ENCODE measurements at regions not wholly inside any gene's neighbourhood (a gene's known extent, or its start where the extent isn't known, plus 50 kb on each side); places are given as distances from the start of the nearest gene placed in this dataset.

DNA sequence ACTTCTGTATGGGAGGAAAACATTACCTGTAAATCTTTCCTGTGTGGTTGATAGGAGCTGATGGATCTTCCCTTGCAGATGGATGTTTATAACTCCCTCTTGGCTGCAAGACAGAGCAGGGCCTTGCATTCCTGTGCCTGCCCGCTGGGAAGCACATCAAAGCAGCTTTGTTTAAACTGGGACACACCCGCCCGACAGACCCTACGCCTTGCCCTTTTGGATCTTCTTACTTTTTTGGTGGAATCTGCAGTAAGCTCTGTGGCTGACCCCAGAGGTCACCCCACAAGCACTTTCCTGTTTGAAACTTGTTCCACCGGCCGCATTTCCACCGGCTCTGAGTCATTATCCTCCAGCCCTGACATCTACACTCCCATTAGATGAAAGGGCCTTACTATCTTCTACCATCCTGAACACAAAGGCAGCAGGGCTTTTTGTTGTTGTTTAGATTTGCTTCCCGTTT is 244.1 kb upstream of the STT3B start (continued):
- TF ChIP-seq, protein P1, sequence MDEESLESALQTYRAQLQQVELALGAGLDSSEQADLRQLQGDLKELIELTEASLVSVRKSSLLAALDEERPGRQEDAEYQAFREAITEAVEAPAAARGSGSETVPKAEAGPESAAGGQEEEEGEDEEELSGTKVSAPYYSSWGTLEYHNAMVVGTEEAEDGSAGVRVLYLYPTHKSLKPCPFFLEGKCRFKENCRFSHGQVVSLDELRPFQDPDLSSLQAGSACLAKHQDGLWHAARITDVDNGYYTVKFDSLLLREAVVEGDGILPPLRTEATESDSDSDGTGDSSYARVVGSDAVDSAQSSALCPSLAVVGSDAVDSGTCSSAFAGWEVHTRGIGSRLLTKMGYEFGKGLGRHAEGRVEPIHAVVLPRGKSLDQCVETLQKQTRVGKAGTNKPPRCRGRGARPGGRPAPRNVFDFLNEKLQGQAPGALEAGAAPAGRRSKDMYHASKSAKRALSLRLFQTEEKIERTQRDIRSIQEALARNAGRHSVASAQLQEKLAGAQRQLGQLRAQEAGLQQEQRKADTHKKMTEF (CRISPR knock-in tag; IDR thresholded peaks at IDR 0.05), result peak; percentile 82
- TF ChIP-seq ZNF670 (CRISPR knock-in tag; IDR thresholded peaks at IDR 0.05; ENCODE audit: borderline replicate concordance), result peak; percentile 61; the same call in 1 of the 2 replicates
- TF ChIP-seq POLR2G (IDR thresholded peaks at IDR 0.05; ENCODE audit: low read depth, low read length), result no peak
- no peak for TF ChIP-seq NR3C1 (CRISPR knock-in tag; IDR thresholded peaks at IDR 0.05)
- TF ChIP-seq SIN3B (IDR thresholded peaks at IDR 0.05; ENCODE audit: low read length), result no peak
- no peak for TF ChIP-seq CEBPZ (IDR thresholded peaks at IDR 0.05; ENCODE audit: low read length)
- TF ChIP-seq, protein P2, sequence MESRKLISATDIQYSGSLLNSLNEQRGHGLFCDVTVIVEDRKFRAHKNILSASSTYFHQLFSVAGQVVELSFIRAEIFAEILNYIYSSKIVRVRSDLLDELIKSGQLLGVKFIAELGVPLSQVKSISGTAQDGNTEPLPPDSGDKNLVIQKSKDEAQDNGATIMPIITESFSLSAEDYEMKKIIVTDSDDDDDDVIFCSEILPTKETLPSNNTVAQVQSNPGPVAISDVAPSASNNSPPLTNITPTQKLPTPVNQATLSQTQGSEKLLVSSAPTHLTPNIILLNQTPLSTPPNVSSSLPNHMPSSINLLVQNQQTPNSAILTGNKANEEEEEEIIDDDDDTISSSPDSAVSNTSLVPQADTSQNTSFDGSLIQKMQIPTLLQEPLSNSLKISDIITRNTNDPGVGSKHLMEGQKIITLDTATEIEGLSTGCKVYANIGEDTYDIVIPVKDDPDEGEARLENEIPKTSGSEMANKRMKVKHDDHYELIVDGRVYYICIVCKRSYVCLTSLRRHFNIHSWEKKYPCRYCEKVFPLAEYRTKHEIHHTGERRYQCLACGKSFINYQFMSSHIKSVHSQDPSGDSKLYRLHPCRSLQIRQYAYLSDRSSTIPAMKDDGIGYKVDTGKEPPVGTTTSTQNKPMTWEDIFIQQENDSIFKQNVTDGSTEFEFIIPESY (CRISPR knock-in tag; IDR thresholded peaks at IDR 0.05), result no peak; the same call in 1 of the 2 replicates
- TF ChIP-seq NCOA2 (CRISPR knock-in tag; IDR thresholded peaks at IDR 0.05), result peak; percentile 92
- TF ChIP-seq ZNF10 (CRISPR knock-in tag; IDR thresholded peaks at IDR 0.05; ENCODE audit: borderline replicate concordance, low read depth), result no peak
- TF ChIP-seq HDAC1 (CRISPR knock-in tag; IDR thresholded peaks at IDR 0.05), result peak; percentile 83
- no peak for TF ChIP-seq ZNF468 (CRISPR knock-in tag; IDR thresholded peaks at IDR 0.05)
- TF ChIP-seq ZNF343 (CRISPR knock-in tag; IDR thresholded peaks at IDR 0.05), result no peak
- TF ChIP-seq ZNF124 (CRISPR knock-in tag; IDR thresholded peaks at IDR 0.05), result no peak
- TF ChIP-seq ZSCAN20 (CRISPR knock-in tag; IDR thresholded peaks at IDR 0.05; ENCODE audit: borderline replicate concordance), result no peak
- TF ChIP-seq, protein P3, sequence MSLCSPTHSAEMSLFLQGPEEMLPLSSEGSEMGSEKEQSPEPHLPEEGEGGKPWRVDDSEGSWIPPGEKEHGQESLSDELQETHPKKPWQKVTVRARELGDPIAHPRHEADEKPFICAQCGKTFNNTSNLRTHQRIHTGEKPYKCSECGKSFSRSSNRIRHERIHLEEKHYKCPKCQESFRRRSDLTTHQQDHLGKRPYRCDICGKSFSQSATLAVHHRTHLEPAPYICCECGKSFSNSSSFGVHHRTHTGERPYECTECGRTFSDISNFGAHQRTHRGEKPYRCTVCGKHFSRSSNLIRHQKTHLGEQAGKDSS (CRISPR knock-in tag; IDR thresholded peaks at IDR 0.05; ENCODE audit: borderline replicate concordance, low read depth), result no peak
- no peak for TF ChIP-seq PHF5A (CRISPR knock-in tag; IDR thresholded peaks at IDR 0.05; ENCODE audit: low read depth, unreplicated experiment)
- TF ChIP-seq, protein P4, sequence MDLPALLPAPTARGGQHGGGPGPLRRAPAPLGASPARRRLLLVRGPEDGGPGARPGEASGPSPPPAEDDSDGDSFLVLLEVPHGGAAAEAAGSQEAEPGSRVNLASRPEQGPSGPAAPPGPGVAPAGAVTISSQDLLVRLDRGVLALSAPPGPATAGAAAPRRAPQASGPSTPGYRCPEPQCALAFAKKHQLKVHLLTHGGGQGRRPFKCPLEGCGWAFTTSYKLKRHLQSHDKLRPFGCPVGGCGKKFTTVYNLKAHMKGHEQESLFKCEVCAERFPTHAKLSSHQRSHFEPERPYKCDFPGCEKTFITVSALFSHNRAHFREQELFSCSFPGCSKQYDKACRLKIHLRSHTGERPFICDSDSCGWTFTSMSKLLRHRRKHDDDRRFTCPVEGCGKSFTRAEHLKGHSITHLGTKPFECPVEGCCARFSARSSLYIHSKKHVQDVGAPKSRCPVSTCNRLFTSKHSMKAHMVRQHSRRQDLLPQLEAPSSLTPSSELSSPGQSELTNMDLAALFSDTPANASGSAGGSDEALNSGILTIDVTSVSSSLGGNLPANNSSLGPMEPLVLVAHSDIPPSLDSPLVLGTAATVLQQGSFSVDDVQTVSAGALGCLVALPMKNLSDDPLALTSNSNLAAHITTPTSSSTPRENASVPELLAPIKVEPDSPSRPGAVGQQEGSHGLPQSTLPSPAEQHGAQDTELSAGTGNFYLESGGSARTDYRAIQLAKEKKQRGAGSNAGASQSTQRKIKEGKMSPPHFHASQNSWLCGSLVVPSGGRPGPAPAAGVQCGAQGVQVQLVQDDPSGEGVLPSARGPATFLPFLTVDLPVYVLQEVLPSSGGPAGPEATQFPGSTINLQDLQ (CRISPR knock-in tag; IDR thresholded peaks at IDR 0.05), result no peak
- no peak for TF ChIP-seq MBNL3 (CRISPR knock-in tag; conservative IDR thresholded peaks at IDR 0.05)
- no peak for TF ChIP-seq KDM3A (CRISPR knock-in tag; IDR thresholded peaks at IDR 0.05; ENCODE audit: low read depth)
- no peak for TF ChIP-seq GTF3A (CRISPR knock-in tag; conservative IDR thresholded peaks at IDR 0.05)
- TF ChIP-seq FLYWCH1 (CRISPR knock-in tag; IDR thresholded peaks at IDR 0.05), result no peak
- no peak for TF ChIP-seq NR1H2 (CRISPR knock-in tag; IDR thresholded peaks at IDR 0.05; ENCODE audit: borderline replicate concordance, low read depth)

Data from HepG2 (cell line).